T-helper 17 cell (primary cell): ENCODE measurements at regions not wholly inside any gene's neighbourhood (a gene's known extent, or its start where the extent isn't known, plus 50 kb on each side); places are given as distances from the start of the nearest gene placed in this dataset.

ENCODE experiments used
- ATAC-seq: fragments of 150-1000 bp; cut with Tn5 transposase; 2 replicates; pipeline ENCODE4 v1.10.0; 2021; ENCODE audit warnings: mild to moderate bottlenecking, moderate library complexity
- DNase-seq, 3 donors: peaks; one replicate each; pipeline versions ENCODE4 v3.0.0 to v3.0.0-alpha.2; 2020 to 2021
- H3K9me3 ChIP-seq: one replicate; pipeline ENCODE4 v1.7.0; 2013; ENCODE audit warnings: low read length, mild to moderate bottlenecking; ENCODE audit not compliant: control insufficient read depth, poor library complexity, severe bottlenecking
- H3K27ac Mint-ChIP-seq: one replicate; pipeline ENCODE4 v1.8.0; 2022; ENCODE audit warnings: mild to moderate bottlenecking, moderate library complexity, mixed read lengths
- H3K27me3 Mint-ChIP-seq: one replicate; pipeline ENCODE4 v1.8.0; 2022; ENCODE audit warnings: mixed read lengths
- H3K36me3 Mint-ChIP-seq: one replicate; pipeline ENCODE4 v1.8.0; 2022; ENCODE audit warnings: low read depth, mixed read lengths
- H3K4me1 Mint-ChIP-seq: one replicate; pipeline ENCODE4 v1.8.0; 2022; ENCODE audit warnings: mild to moderate bottlenecking, mixed read lengths
- H3K4me3 Mint-ChIP-seq: one replicate; pipeline ENCODE4 v1.8.0; 2022; ENCODE audit warnings: mild to moderate bottlenecking, moderate library complexity, mixed read lengths

DNA sequence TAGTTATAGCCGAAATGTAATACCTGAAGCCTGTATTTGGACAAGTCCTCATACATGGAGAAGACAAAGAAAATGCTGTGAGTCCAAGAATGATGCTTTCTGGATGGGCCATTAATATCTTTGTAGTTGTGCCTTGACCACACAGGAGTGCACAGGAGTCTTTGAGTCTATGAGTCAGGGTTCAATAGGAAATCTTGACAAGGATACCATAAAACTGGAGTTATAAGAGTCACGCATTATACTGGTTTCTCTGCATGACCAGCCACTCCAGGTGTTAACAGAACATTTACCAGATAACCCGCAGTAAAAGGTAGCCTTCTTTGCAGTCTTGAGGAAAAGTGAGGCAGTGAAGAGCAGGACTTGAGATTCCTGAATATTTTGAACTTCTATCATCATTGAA lies 464.6 kb upstream of the PKN2 start:
- no peak for ATAC-seq
- H3K4me3 Mint-ChIP-seq: no peak overlapping the region
- H3K9me3 ChIP-seq: no peaks in the 10 kb centered on the region
- H3K4me1 Mint-ChIP-seq: no peaks in the 10 kb centered on the region
- DNase-seq: no peak
- H3K36me3 Mint-ChIP-seq: no peaks in the 10 kb centered on the region
- H3K27me3 Mint-ChIP-seq: peaks cover 13% of the 10 kb centered on the region
- no peak overlapping the region for H3K27ac Mint-ChIP-seq

DNA sequence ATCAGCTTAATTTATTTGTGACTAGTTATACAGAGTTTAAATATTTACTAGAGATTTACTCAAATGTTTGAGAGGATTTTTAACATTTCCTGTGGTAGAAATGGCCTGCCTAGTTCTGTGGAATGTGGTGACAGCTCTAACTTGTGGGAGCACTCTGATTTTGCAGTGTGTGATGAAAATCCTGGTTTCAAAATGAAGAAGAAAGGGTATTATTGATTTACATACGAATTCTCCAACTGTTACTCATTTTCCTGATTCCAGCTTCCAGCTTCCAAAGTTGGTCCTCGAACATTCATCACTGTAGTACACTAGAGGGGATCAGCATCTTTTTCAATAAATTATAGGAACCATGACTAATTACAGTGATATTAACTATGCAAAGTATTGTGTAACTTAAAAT lies 462.7 kb upstream of the PKN2 start:
- H3K4me3 Mint-ChIP-seq: no peak overlapping the region
- H3K36me3 Mint-ChIP-seq: peaks cover 3% of the 10 kb centered on the region
- H3K9me3 ChIP-seq: no peaks in the 10 kb centered on the region
- H3K4me1 Mint-ChIP-seq: no peaks in the 10 kb centered on the region
- H3K27me3 Mint-ChIP-seq: peaks cover 13% of the 10 kb centered on the region
- DNase-seq: no peak
- no peak overlapping the region for H3K27ac Mint-ChIP-seq
- no peak for ATAC-seq

DNA sequence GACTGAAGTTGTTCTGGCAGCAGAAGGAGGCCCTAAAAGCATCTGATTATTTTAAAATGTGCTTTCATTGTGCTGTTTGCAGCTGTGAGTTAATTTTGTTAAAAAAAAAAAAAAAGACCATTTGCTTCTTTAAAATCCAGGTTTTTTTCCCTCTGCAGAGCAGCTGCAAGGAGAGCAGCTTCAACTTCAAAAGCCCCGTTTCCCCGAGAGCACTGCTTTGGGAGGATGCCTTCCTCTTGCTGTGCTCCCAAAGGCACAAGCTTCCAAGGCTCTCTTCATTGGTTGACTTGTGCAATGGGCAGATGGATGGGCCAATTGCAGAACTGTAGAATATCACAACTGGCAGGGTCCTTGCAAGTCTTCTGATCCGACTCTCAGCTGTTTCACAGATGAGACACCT lies 459.2 kb upstream of the PKN2 start:
- Mint-ChIP-seq H3K27ac (no peak overlapping the region), H3K4me3 (no peak overlapping the region), H3K36me3 (peaks cover 3% of the 10 kb centered on the region), H3K27me3 (peaks cover 12% of the 10 kb centered on the region), H3K4me1 (no peaks in the 10 kb centered on the region)
- no peak for DNase-seq
- ATAC-seq: no peak
- H3K9me3 ChIP-seq: no peaks in the 10 kb centered on the region

DNA sequence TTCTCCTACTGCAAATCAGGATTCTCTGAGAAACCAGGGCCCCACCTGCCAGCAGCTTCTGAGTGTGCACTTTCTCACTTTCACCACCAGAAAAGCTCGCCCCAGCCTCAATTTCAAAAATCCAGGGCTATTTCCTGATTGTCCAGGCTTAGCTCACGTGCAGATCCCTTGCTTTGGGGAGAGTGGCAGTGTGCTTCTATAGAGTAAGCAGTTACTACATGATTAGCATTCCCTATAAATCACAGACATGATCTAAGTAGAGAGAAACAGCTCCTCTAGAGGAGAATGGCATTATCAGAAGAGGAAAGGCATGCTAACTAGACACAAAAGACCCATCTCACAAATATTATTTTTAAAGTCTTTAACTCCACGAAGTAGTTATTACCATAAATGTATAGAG lies 456.0 kb upstream of the PKN2 start:
- ATAC-seq: no peak
- H3K27ac Mint-ChIP-seq: no peak overlapping the region

GRCh38 chr1:88230126-88230525 lies 453.9 kb upstream of the PKN2 start:
- H3K4me3 Mint-ChIP-seq: no peak overlapping the region
- ATAC-seq: no peak
- H3K27me3 Mint-ChIP-seq: no peaks in the 10 kb centered on the region
- no peak overlapping the region for H3K27ac Mint-ChIP-seq
- DNase-seq: no peak
- H3K36me3 Mint-ChIP-seq: peaks cover 3% of the 10 kb centered on the region
- H3K9me3 ChIP-seq: no peaks in the 10 kb centered on the region
- no peaks in the 10 kb centered on the region for H3K4me1 Mint-ChIP-seq

More for the DNA sequence above, 456.0 kb upstream of the PKN2 start:
- Mint-ChIP-seq H3K4me3 (no peak overlapping the region), H3K27me3 (no peaks in the 10 kb centered on the region), H3K36me3 (peaks cover 3% of the 10 kb centered on the region), H3K4me1 (no peaks in the 10 kb centered on the region)
- H3K9me3 ChIP-seq: no peaks in the 10 kb centered on the region
- DNase-seq: no peak

GRCh38 chr1:88237058-88237457 lies 447.0 kb upstream of the PKN2 start:
- Mint-ChIP-seq H3K4me1 (no peaks in the 10 kb centered on the region), H3K27me3 (no peaks in the 10 kb centered on the region)
- no peak for DNase-seq

GRCh38 chr1:88239205-88239604 lies 444.9 kb upstream of the PKN2 start:
- no peaks in the 10 kb centered on the region for H3K27me3 Mint-ChIP-seq
- peaks cover 2% of the 10 kb centered on the region for H3K36me3 Mint-ChIP-seq
- H3K27ac Mint-ChIP-seq: no peak overlapping the region
- no peak overlapping the region for H3K4me3 Mint-ChIP-seq
- H3K9me3 ChIP-seq: no peaks in the 10 kb centered on the region
- H3K4me1 Mint-ChIP-seq: no peaks in the 10 kb centered on the region
- no peak for DNase-seq
- ATAC-seq: no peak

More at GRCh38 chr1:88237058-88237457, 447.0 kb upstream of the PKN2 start:
- no peak for ATAC-seq
- H3K27ac Mint-ChIP-seq: no peak overlapping the region
- no peaks in the 10 kb centered on the region for H3K36me3 Mint-ChIP-seq
- no peaks in the 10 kb centered on the region for H3K9me3 ChIP-seq
- H3K4me3 Mint-ChIP-seq: no peak overlapping the region

DNA sequence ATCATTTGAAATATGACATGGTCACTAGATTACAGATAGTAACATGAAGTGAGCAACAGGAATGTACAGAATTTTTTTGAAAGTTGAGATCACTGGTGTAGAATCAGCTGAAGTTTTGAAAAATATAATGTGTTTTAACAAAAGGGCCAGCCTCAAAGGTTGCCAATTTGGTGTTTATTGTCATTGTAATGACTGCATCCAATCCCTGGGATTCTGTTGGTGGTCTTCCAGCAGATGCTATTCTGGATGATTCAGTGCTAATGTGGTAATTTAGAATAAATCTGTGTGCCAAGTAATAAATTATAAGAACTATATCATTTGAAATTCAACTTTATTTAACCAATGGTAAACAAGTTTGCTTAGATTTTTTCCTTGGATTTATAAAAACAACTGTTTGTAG lies 436.4 kb upstream of the PKN2 start:
- H3K9me3 ChIP-seq: no peaks in the 10 kb centered on the region
- peaks cover 7% of the 10 kb centered on the region for H3K27me3 Mint-ChIP-seq

DNA sequence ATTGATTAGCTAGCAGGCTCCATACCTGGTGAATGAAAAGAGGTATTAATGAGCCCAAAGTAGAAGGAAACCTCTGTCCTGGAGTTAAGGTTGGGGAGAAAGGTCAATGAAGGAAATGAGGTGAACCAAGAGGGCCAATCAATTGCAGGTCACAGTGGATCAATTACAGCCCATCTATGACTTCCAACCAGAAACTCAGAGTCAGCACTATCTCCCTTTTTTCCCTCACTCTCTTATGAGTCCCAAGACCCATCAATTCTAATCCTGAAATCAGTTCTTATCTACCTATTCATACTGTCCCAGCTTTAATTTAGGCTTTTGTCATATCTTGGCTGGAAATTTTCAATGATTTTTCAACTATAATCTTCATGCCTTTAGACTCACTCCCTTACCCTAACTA lies 433.2 kb upstream of the PKN2 start:
- H3K9me3 ChIP-seq: no peaks in the 10 kb centered on the region
- Mint-ChIP-seq H3K4me3 (no peak overlapping the region), H3K27me3 (peaks cover 7% of the 10 kb centered on the region), H3K27ac (no peak overlapping the region), H3K36me3 (no peaks in the 10 kb centered on the region), H3K4me1 (no peaks in the 10 kb centered on the region)
- DNase-seq (no peak), ATAC-seq (no peak)

More for the DNA sequence above, 436.4 kb upstream of the PKN2 start:
- ATAC-seq: no peak
- H3K36me3 Mint-ChIP-seq: peaks cover 2% of the 10 kb centered on the region
- no peaks in the 10 kb centered on the region for H3K4me1 Mint-ChIP-seq
- no peak overlapping the region for H3K27ac Mint-ChIP-seq
- no peak for DNase-seq
- H3K4me3 Mint-ChIP-seq: no peak overlapping the region

- peaks cover 13% of the 10 kb centered on the region for H3K27me3 Mint-ChIP-seq
- ATAC-seq (no peak), DNase-seq (no peak)
- no peak overlapping the region for H3K27ac Mint-ChIP-seq
- no peaks in the 10 kb centered on the region for H3K9me3 ChIP-seq
- H3K4me3 Mint-ChIP-seq: no peak overlapping the region
- no peaks in the 10 kb centered on the region for H3K4me1 Mint-ChIP-seq
- H3K36me3 Mint-ChIP-seq: no peaks in the 10 kb centered on the region
Measured at GRCh38 chr1:88252745-88253144, 431.3 kb upstream of the PKN2 start.

DNA sequence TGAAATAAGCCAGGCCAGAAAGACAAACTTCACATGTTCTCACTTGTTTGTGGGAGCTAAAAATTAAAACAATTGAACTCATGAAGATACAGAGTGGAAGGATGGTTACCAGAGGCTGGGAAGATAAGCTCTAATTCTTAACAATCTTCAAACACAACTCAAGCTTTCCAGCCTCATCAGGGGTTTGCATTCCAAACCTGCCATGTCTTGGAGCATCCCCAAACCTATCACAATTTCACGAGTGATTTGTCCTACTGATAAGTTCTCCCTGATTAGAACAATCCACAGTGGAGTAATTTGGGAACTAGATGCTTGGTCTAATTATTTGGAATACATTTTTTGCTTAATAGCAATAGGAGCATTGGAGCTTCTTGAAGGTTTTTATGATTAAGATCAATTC lies 418.5 kb upstream of the PKN2 start:
- ATAC-seq (no peak), DNase-seq (no peak)
- Mint-ChIP-seq H3K27me3 (peaks cover 6% of the 10 kb centered on the region), H3K36me3 (no peaks in the 10 kb centered on the region), H3K27ac (no peak overlapping the region), H3K4me3 (no peak overlapping the region), H3K4me1 (no peaks in the 10 kb centered on the region)
- H3K9me3 ChIP-seq: no peaks in the 10 kb centered on the region

DNA sequence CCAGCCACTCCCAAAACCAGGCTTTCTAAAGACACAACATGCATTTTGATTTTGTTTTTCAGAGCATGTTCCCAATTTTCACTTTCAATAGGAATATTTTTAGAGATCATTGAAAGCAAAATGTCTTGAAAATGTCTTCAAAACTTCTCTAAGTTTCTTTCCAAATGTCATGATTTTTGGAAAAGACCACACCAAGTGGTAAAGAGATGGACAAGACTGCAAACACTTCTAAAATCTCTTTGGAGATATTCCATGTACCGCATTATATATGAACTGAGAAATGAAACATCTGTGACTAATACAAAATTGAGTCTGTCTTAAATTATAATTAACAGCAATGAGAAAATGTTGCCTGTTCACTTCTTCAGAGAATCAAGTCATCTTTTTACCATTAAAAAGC lies 418.0 kb upstream of the PKN2 start:
- Mint-ChIP-seq H3K36me3 (no peaks in the 10 kb centered on the region), H3K27ac (no peak overlapping the region), H3K4me1 (no peaks in the 10 kb centered on the region), H3K4me3 (no peak overlapping the region), H3K27me3 (peaks cover 10% of the 10 kb centered on the region)
- no peak for ATAC-seq
- DNase-seq: no peak
- no peaks in the 10 kb centered on the region for H3K9me3 ChIP-seq

DNA sequence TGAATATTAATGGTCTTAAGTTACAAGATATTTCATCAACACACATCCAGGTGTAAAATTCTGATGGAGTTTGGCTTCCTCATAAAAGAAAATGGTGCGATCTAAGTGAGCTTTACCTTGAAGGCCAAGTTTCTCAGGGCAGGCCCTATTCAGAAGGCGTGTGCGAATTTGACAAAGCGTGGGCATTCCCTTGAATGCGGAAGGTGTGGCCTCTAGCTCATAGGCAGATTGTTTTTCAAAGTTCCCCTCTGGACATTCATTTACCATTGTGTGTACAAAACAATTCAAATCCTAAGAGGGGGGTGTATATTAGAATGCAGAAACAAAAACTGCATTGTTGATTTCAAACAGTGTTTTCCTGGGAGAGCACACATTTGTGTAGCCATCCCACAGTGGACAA lies 411.9 kb upstream of the PKN2 start:
- Mint-ChIP-seq H3K27ac (no peak overlapping the region), H3K27me3 (peaks cover 6% of the 10 kb centered on the region), H3K36me3 (no peaks in the 10 kb centered on the region), H3K4me1 (no peaks in the 10 kb centered on the region), H3K4me3 (no peak overlapping the region)
- H3K9me3 ChIP-seq: no peaks in the 10 kb centered on the region
- ATAC-seq: no peak
- DNase-seq: no peak

- no peak overlapping the region for H3K4me3 Mint-ChIP-seq
- DNase-seq: no peak
- peaks cover 6% of the 10 kb centered on the region for H3K27me3 Mint-ChIP-seq
- no peaks in the 10 kb centered on the region for H3K4me1 Mint-ChIP-seq
- ATAC-seq: no peak
- H3K27ac Mint-ChIP-seq: no peak overlapping the region
- no peaks in the 10 kb centered on the region for H3K9me3 ChIP-seq
- H3K36me3 Mint-ChIP-seq: no peaks in the 10 kb centered on the region
Measured at GRCh38 chr1:88274431-88274830, 409.6 kb upstream of the PKN2 start.
